GM19463 (cell line): ENCODE measurements at regions not wholly inside any gene's neighbourhood (a gene's known extent, or its start where the extent isn't known, plus 50 kb on each side); places are given as distances from the start of the nearest gene placed in this dataset.

Experiments used
- ATAC-seq: cut with Tn5 transposase; IDR thresholded peaks from one replicate; pipeline ENCODE4 v1.9.1; 2021; ENCODE audit warnings: mild to moderate bottlenecking, moderate library complexity; ENCODE audit not compliant: unreplicated experiment

GRCh38 chr10:124265776-124266467, 152.8 kb downstream of the OAT start:
- ATAC-seq: no peak

GRCh38 chr10:124265391-124265745, 153.4 kb downstream of the OAT start:
- no peak for ATAC-seq

DNA sequence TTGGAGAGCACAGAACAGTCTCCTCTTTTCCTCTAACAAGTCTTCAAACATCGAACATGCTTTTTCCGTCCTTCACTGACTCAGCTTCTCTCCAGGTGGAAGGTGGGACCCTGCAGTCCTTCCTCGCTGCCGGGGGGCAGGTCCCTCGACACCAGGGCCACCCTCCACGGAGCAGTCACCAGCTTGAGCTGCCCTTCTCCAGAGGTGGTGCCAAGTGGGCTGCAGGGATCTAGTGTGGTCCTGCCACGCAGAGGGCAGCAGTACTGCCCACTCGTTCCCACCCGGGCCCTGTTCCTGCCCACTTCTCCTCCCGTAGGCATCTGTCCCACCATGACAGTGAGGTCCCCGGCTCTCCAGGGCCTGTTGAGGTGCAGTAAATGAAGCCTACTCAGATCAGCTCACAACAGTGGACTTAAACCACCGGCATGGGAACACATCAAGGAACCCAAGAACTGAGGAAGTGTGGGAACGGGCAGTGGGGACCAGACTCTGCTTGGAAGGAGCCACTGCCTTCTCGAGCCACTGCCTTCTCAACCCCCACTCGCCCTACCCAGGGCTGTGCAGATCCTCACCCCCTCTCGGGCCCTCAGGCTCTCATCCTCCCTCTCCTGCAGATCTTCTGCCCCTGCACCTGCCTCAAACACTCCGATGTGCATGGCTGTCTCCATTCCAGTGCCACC, 153.9 kb downstream of the OAT start:
- no peak for ATAC-seq

DNA sequence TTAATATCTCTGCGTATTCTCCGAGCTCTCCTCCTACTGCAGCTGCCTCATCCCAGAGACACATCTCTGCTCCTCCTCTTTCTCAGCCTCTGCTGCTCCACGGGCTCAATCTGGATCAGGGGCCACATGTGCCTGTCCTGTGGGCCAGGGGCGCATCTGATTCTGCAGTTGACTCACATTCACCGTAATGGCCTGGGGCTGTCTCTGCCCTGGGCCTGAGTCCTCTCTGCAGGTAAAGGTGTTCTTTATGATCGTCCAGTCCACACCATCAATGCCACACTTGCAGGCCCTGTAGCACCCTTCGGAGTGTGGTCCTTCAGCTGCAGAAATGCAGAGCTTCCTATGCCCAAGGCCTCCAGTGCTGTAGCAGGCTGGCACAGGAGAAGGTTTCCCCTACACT, 154.5 kb downstream of the OAT start:
- ATAC-seq: no peak

GRCh38 chr10:124263726-124264125, 155.0 kb downstream of the OAT start:
- ATAC-seq: no peak

GRCh38 chr10:124262971-124263370, 155.8 kb downstream of the OAT start:
- ATAC-seq: no peak

- ATAC-seq: no peak
These were observed 156.4 kb downstream of the OAT start for GRCh38 chr10:124262234-124262865.

- no peak for ATAC-seq
These were observed 159.4 kb downstream of the OAT start for GRCh38 chr10:124259139-124259825.

DNA sequence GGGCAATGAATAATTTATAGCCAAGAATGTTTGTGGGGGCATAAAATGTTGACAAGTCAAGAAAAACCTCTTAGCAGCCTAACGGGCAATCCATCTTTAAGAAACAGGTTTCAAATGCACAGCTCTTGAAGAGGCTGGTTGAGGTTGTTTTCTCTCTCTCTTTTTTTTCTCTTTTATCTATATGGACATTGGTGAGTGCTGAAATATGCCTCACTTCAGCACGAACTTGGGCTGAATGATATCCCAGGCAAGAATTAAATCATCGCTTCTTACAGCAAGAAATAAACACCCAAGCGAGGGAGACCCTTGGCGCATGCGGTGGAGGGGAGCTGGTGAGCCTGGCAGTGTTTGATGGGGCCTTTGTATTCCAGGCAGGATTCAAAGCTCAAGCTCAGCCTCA, 160.9 kb downstream of the OAT start:
- no peak for ATAC-seq

DNA sequence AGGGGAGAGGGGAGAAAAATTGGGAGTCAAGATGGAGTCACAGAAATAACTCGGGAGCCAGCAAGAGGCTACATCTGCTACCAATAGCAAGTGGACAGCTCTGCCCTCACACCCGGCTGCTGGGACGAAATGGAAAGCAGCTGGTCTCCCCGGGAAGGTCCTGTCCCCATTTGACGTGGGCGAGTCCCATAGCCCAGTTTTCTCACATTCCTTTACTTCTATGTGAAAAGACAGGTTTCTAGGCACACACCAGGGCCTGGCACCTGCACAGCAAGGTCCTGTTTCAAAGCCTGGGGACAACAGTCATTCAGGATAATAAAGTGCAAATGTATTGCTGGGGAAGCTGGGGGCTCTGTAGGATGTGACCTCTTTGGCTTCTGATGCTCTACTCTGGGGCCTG, 162.6 kb downstream of the OAT start:
- no peak for ATAC-seq

DNA sequence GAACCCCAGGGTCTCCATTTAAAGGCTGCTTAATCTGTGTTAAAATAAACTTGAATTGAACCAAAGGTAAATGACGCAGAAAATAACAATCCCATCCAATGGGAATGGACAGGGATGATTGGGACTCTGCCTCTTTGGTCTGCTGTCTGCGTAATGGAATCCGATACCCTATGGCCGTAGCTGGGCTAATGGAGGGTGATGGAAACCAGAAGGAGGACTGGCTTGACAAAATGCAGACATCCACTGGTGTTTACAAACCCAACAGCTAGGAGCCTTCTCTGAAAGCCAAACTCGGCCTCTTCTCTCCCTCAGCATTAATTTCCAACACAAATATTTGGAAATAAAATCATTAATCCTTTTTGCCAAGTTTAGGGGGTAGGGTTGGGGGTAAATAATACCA, 162.2 kb upstream of the CHST15 start:
- no peak for ATAC-seq

- ATAC-seq: no peak
These were observed 161.1 kb upstream of the CHST15 start for GRCh38 chr10:124254490-124254889.

DNA sequence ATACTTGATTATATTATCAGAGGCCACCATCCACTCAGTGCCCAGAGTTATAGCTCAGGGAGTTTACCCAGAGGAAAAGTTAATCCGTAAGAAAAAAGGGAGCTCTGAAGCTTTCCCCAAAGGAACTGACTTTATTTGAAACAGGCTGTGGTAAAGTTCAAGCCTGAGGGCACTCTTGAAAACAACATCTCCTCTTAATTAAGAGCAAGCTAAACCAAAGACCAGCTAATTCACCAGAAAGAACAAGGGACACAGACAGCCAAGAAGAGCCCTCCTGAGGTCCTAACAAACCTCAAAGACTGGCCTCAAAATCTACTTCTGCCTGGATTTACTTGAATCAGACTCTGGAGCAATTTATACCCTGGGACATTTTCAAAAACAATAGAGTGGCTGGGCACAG, 159.6 kb upstream of the CHST15 start:
- no peak for ATAC-seq

DNA sequence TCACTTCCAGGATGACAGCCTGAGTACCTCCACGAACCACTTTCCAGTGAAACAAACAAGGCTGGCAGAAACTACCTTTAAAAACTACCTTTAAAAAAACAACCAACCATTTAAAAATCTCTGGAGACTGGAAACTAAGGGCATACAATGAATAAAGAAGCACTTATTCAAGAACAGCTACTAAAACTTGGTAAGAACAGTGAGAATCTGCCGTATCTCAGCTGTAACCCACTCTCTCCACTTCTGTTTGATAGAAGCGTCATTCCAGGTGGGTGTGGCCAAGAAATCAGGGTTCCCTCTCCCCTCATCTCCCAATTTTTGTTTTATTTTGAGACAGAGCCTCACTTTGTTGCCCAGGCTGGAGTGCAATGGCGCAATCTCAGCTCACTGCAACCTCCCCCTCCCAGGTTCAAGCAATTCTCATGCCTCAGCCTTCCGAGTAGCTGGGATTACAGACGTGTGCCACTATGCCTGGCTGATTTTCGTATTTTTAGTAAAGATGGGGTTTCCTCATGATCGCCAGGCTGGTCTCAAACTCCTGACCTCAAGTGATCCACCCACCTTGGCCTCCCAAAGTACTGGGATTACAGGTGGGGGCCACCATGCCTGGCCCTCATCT, 158.8 kb upstream of the CHST15 start:
- no peak for ATAC-seq

DNA sequence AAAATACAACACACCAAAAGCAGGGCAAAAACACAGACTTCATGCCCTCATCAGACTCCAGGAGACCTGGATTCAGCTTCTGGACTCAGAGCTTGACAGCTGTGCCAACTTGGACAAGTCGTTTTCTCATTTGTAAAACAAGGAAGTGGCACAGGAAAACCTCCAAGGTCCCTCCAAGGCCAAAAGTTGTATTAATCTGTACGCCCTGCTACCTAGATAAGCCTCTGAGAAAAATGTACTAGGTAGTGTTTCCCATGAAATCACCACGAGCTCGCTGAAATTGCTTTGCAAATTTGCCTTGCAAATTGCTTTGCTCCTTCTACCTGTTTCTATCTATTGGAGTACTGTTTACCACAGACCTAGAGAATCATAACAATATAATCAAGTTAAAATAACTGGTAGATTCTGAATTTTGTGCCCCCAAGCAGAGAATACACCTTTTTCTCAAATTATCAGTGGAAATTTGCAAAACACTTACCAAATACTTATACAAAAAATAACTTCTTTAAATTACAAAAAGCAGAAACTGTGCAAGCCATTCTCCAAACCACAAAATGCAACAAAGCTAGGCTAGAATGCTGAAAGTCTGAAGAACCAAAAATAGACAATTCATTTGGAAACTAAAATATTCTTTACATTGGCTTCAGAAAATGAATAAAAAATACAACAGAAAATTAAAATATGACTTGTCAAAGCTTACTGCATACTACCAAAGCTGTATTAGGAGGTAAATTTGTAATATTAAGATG, 158.1 kb upstream of the CHST15 start:
- ATAC-seq: no peak

GRCh38 chr10:124250506-124250905, 157.1 kb upstream of the CHST15 start:
- ATAC-seq: no peak

GRCh38 chr10:124249812-124250432, 156.5 kb upstream of the CHST15 start:
- no peak for ATAC-seq

DNA sequence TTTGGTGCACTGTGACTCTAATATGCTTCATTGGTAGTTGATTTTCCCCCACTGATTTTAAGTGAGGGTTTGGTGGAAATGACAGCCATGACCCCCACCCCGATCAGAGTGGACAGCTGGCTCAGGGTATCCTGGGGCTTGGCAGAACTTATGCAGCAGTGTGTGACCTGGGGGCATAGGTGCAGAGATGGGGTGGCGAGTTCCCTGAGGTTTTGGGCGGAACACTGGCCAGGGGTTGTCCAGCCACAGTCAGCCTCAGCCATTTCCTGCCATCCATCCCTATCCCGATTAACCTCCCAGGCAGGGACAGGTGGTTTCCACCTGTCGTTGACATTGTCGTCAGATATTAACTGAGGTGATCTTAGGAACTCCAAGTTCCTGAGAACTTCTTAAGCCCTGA, 155.8 kb upstream of the CHST15 start:
- ATAC-seq: no peak

DNA sequence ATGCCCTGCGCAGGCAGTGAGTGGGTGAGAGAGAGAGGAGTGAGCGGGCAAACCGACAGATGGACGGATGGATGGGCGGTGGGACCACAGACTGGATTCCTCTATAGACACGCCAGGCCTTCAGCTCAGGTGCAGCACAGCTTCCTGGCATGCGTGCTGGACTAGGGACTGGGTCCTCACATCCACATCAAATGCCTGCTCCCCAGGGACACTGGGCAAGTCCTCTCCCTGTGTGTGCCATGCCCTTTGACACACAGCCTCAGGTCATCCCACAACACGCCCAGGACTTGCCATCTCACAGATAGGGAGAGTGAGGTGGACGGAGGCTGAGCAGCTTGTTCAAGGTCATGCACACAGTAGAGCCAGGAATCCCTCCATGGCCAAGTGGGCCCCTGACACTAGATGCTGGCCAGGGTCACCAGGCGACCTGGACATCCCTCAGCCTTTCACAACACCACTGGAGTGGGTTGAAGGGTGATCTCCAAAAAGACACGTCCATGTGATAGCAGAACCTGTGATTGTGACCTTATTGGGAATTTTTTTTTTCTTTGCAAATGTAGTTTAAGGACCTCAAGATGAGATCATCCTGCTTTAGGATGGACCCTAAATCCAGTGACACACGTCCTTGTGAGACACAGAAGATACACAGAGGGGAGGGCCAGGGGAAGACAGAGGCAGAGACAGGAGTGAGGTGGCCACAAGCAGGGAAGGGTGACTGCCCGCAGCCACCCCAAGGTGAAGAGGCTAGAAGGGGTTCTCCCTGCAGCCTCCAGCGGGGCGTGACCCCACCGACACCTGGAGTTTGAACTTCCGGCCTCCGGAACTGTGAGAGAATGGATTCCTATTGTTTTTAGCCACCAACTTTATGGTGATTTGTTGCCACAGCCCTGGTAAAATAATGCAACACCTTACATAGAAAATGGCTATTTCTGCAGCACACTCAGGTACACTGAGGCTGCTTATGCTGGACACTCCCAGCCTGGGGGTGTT, 155.0 kb upstream of the CHST15 start:
- ATAC-seq: no peak
